ENCODE measurements at regions not wholly inside any gene's neighbourhood (a gene's known extent, or its start where the extent isn't known, plus 50 kb on each side); places are given as distances from the start of the nearest gene placed in this dataset.

GRCh38 chr16:65933703-65934102, 432.8 kb upstream of the CDH5 start:
- H3K36me3 ChIP-seq (ENCODE audit: control insufficient read depth, insufficient read depth, low read length) = no peaks in the 10 kb centered on the region
- H3K4me3 ChIP-seq (ENCODE audit: low read depth, low read length) = no peak overlapping the region
- H3K9ac ChIP-seq (ENCODE audit: low read depth, low read length) = no peak overlapping the region
- no peaks in the 10 kb centered on the region for H3K4me1 ChIP-seq (ENCODE audit: control insufficient read depth, insufficient read depth, low read length)
- H3K27me3 ChIP-seq (ENCODE audit: control insufficient read depth, insufficient read depth, low read length) = no peaks in the 10 kb centered on the region
- H3K27ac ChIP-seq (ENCODE audit: low read depth, low read length) = no peak overlapping the region
- H3K9me3 ChIP-seq (ENCODE audit: control insufficient read depth, insufficient read depth, low read length) = no peaks in the 10 kb centered on the region

DNA sequence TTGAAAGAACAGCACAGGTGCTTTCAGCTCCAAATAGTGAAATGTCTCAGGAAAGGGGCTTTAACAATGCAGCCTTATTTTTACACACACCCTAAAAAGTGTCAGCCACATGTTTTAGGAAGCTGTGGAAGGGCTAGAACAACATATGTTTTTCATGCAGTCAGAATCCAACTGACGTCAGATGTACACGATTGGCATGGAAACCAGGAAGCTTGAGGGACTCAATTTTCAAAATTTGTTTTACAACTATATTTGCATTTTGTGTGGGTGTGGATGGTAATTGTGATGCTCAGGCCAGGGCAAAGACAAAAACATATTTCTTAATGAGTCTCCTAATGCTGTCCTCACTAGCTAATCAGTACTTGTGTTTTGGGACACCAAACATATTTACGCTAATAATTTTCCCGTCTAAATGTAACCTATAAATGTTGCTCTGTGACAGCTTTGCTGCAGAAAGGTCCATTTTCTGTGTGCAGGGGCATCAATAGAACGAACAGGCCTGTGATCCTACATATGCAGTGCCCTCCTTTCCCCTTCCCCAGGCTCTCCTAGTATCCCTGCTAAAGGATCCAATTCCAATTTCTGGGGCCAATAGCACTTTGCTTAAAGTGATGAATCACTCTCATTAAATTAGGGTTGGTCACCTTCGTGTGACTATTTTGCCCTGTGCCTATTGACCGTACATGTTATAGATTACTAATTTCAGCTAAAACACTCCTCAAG, 434.0 kb upstream of the CDH5 start:
- H3K9ac ChIP-seq (ENCODE audit: low read depth, low read length) = no peak overlapping the region
- no peak overlapping the region for H3K27ac ChIP-seq (ENCODE audit: low read depth, low read length)
- H3K9me3 ChIP-seq (ENCODE audit: control insufficient read depth, insufficient read depth, low read length) = no peaks in the 10 kb centered on the region
- H3K4me1 ChIP-seq (ENCODE audit: control insufficient read depth, insufficient read depth, low read length) = no peaks in the 10 kb centered on the region
- H3K27me3 ChIP-seq (ENCODE audit: control insufficient read depth, insufficient read depth, low read length) = no peaks in the 10 kb centered on the region
- H3K36me3 ChIP-seq (ENCODE audit: control insufficient read depth, insufficient read depth, low read length) = no peaks in the 10 kb centered on the region
- no peak overlapping the region for H3K4me3 ChIP-seq (ENCODE audit: low read depth, low read length)

GRCh38 chr16:65922923-65923322, 443.6 kb upstream of the CDH5 start:
- no peaks in the 10 kb centered on the region for H3K9me3 ChIP-seq (ENCODE audit: control insufficient read depth, insufficient read depth, low read length)
- H3K36me3 ChIP-seq (ENCODE audit: control insufficient read depth, insufficient read depth, low read length) = no peaks in the 10 kb centered on the region
- no peak overlapping the region for H3K27ac ChIP-seq (ENCODE audit: low read depth, low read length)
- H3K4me3 ChIP-seq (ENCODE audit: low read depth, low read length) = no peak overlapping the region
- H3K27me3 ChIP-seq (ENCODE audit: control insufficient read depth, insufficient read depth, low read length) = no peaks in the 10 kb centered on the region
- H3K9ac ChIP-seq (ENCODE audit: low read depth, low read length) = no peak overlapping the region
- no peaks in the 10 kb centered on the region for H3K4me1 ChIP-seq (ENCODE audit: control insufficient read depth, insufficient read depth, low read length)

DNA sequence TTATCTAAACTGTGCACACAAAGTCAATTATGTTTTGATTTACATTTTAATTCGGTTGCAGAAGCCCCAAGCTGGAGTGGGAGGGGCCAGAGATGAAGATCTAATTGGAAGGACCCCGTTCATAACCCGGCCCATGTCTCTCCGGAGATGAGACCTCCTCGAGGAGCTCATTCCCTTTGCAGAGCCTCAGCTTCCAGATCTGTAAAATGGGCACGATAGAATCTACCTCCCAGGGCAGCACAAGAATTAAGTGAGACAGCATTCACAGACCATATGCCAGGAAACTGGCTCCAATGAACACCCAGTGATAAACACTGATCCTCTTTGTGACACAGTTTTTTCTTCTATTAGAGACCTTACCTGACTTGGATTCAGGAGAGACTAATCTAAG, 446.5 kb upstream of the CDH5 start:
- Histone ChIP-seq H3K4me3 (ENCODE audit: low read depth, low read length) (no peak overlapping the region), H3K27ac (ENCODE audit: low read depth, low read length) (no peak overlapping the region), H3K4me1 (ENCODE audit: control insufficient read depth, insufficient read depth, low read length) (peaks cover 7% of the 10 kb centered on the region), H3K27me3 (ENCODE audit: control insufficient read depth, insufficient read depth, low read length) (no peaks in the 10 kb centered on the region), H3K9me3 (ENCODE audit: control insufficient read depth, insufficient read depth, low read length) (no peaks in the 10 kb centered on the region), H3K9ac (ENCODE audit: low read depth, low read length) (no peak overlapping the region), H3K36me3 (ENCODE audit: control insufficient read depth, insufficient read depth, low read length) (no peaks in the 10 kb centered on the region)

DNA sequence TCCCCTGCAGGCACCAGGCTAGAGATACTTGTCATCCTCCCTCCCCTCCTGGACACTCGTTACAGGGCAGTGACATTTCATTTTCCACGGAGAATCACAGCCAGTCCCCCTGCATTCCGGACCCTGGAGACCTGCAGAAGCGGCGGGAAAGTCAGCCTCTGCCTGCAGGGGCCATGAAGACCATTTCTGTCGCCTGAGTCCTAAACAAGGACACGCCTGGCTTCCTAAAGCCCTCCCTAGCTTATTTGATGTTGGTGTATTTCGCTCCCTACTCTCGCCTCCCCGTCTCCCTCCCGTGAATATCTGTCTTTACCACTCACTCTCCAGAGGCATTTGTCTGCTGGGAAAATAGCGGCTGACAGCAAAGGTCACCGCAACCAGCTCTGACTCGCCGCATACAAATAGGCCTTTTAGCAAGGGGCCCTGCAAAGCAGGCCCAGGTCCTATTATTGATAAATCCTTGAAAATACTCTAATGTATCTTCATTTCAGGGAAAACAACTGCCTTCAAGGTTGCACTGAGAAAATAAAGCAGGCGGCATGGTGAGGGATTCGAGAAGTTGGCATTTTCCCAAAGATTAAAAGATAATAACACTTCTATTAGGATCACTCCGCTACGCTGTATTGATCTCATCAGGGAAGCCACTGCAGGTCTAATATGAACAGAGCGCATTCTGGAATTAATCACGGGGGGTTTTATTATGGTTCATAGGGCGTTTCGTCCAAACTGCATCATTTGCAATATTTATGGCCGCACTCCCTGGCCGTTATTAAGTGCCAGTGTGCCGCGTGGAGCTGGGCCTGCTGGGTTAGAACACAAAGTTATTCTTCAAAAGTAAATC, 447.1 kb upstream of the CDH5 start:
- H3K36me3 ChIP-seq (ENCODE audit: control insufficient read depth, insufficient read depth, low read length) = no peaks in the 10 kb centered on the region
- H3K4me3 ChIP-seq (ENCODE audit: low read depth, low read length) = no peak overlapping the region
- no peak overlapping the region for H3K27ac ChIP-seq (ENCODE audit: low read depth, low read length)
- H3K4me1 ChIP-seq (ENCODE audit: control insufficient read depth, insufficient read depth, low read length) = peaks cover 7% of the 10 kb centered on the region
- H3K27me3 ChIP-seq (ENCODE audit: control insufficient read depth, insufficient read depth, low read length) = no peaks in the 10 kb centered on the region
- no peaks in the 10 kb centered on the region for H3K9me3 ChIP-seq (ENCODE audit: control insufficient read depth, insufficient read depth, low read length)
- no peak overlapping the region for H3K9ac ChIP-seq (ENCODE audit: low read depth, low read length)

GRCh38 chr16:65917466-65917865, 449.0 kb upstream of the CDH5 start:
- Histone ChIP-seq H3K9me3 (ENCODE audit: control insufficient read depth, insufficient read depth, low read length) (no peaks in the 10 kb centered on the region), H3K4me3 (ENCODE audit: low read depth, low read length) (no peak overlapping the region), H3K27ac (ENCODE audit: low read depth, low read length) (no peak overlapping the region), H3K27me3 (ENCODE audit: control insufficient read depth, insufficient read depth, low read length) (no peaks in the 10 kb centered on the region), H3K36me3 (ENCODE audit: control insufficient read depth, insufficient read depth, low read length) (no peaks in the 10 kb centered on the region), H3K4me1 (ENCODE audit: control insufficient read depth, insufficient read depth, low read length) (peaks cover 7% of the 10 kb centered on the region), H3K9ac (ENCODE audit: low read depth, low read length) (no peak overlapping the region)

DNA sequence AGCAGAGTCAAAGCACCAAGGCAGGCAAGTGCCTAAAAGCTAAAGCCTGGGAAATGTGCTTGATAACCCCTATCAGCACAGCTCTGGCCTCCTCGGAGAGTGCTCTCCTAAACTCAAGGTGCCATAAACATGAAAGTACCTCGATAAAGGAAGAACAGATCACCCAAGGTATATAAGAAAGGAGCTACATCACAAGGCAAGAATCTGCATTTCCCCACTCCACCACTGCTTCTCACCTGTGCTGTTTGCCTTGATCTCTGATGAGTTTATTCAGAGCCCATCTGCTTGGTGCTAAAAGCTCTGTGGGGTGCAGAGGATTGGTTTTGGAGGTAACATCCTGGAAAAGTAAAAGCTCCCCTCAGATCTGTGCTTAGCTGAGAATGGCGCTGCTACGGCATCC, 449.5 kb upstream of the CDH5 start:
- peaks cover 7% of the 10 kb centered on the region for H3K4me1 ChIP-seq (ENCODE audit: control insufficient read depth, insufficient read depth, low read length)

GRCh38 chr16:65910291-65910690, 456.2 kb upstream of the CDH5 start:
- no peak overlapping the region for H3K9ac ChIP-seq (ENCODE audit: low read depth, low read length)
- no peaks in the 10 kb centered on the region for H3K4me1 ChIP-seq (ENCODE audit: control insufficient read depth, insufficient read depth, low read length)
- no peak overlapping the region for H3K27ac ChIP-seq (ENCODE audit: low read depth, low read length)
- H3K27me3 ChIP-seq (ENCODE audit: control insufficient read depth, insufficient read depth, low read length) = no peaks in the 10 kb centered on the region
- H3K4me3 ChIP-seq (ENCODE audit: low read depth, low read length) = no peak overlapping the region
- no peaks in the 10 kb centered on the region for H3K9me3 ChIP-seq (ENCODE audit: control insufficient read depth, insufficient read depth, low read length)
- H3K36me3 ChIP-seq (ENCODE audit: control insufficient read depth, insufficient read depth, low read length) = no peaks in the 10 kb centered on the region

More for the DNA sequence above, 449.5 kb upstream of the CDH5 start:
- H3K36me3 ChIP-seq (ENCODE audit: control insufficient read depth, insufficient read depth, low read length) = no peaks in the 10 kb centered on the region
- H3K27me3 ChIP-seq (ENCODE audit: control insufficient read depth, insufficient read depth, low read length) = no peaks in the 10 kb centered on the region
- H3K27ac ChIP-seq (ENCODE audit: low read depth, low read length) = no peak overlapping the region
- no peak overlapping the region for H3K4me3 ChIP-seq (ENCODE audit: low read depth, low read length)
- no peaks in the 10 kb centered on the region for H3K9me3 ChIP-seq (ENCODE audit: control insufficient read depth, insufficient read depth, low read length)
- H3K9ac ChIP-seq (ENCODE audit: low read depth, low read length) = no peak overlapping the region

- Histone ChIP-seq H3K4me1 (ENCODE audit: control insufficient read depth, insufficient read depth, low read length) (no peaks in the 10 kb centered on the region), H3K9me3 (ENCODE audit: control insufficient read depth, insufficient read depth, low read length) (no peaks in the 10 kb centered on the region), H3K4me3 (ENCODE audit: low read depth, low read length) (no peak overlapping the region), H3K27ac (ENCODE audit: low read depth, low read length) (no peak overlapping the region), H3K9ac (ENCODE audit: low read depth, low read length) (no peak overlapping the region), H3K36me3 (ENCODE audit: control insufficient read depth, insufficient read depth, low read length) (no peaks in the 10 kb centered on the region), H3K27me3 (ENCODE audit: control insufficient read depth, insufficient read depth, low read length) (no peaks in the 10 kb centered on the region)
Measured at GRCh38 chr16:65909310-65910050, 457.0 kb upstream of the CDH5 start.

DNA sequence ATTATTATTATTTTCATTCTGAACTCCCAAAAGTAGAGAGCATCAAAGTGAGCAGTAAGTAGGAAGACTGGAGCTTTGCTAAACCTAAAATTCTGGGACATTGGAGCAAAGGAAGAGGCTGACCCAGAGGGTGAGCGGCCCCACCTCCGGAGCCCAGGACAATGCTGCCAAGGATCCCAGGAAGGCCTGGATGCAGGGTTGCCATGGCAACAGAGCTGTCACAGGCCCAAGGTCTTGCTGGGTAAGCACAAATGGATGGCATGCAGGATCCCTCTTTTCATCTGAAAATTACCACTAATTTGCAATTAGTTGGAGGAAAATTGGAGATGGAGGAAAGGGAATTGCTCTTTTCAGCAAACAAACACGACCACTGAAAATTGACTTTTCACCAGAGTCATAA, 457.9 kb upstream of the CDH5 start:
- Histone ChIP-seq H3K9ac (ENCODE audit: low read depth, low read length) (no peak overlapping the region), H3K27me3 (ENCODE audit: control insufficient read depth, insufficient read depth, low read length) (no peaks in the 10 kb centered on the region), H3K36me3 (ENCODE audit: control insufficient read depth, insufficient read depth, low read length) (no peaks in the 10 kb centered on the region), H3K27ac (ENCODE audit: low read depth, low read length) (no peak overlapping the region), H3K4me1 (ENCODE audit: control insufficient read depth, insufficient read depth, low read length) (no peaks in the 10 kb centered on the region), H3K9me3 (ENCODE audit: control insufficient read depth, insufficient read depth, low read length) (no peaks in the 10 kb centered on the region), H3K4me3 (ENCODE audit: low read depth, low read length) (no peak overlapping the region)

DNA sequence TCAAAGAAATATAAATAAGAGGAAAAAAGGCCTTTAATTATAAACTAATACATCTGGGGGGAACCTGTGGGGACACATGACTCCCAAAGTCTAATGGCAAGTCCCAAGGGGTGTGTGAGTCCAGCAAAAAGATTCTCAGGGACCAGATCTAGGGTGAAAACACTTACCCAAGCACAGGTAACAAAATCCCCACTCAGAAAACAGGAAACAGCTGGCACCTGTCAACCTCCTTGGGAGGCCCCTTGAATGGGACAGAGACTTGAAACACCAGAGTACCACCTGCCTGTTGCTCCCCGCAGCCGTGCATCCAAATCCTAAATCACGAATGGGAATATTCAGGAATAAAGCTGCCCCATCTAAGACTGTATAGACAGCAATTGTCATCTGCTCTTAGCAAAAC, 461.2 kb upstream of the CDH5 start:
- Histone ChIP-seq H3K4me3 (ENCODE audit: low read depth, low read length) (no peak overlapping the region), H3K36me3 (ENCODE audit: control insufficient read depth, insufficient read depth, low read length) (no peaks in the 10 kb centered on the region), H3K4me1 (ENCODE audit: control insufficient read depth, insufficient read depth, low read length) (no peaks in the 10 kb centered on the region), H3K9ac (ENCODE audit: low read depth, low read length) (no peak overlapping the region), H3K9me3 (ENCODE audit: control insufficient read depth, insufficient read depth, low read length) (no peaks in the 10 kb centered on the region), H3K27ac (ENCODE audit: low read depth, low read length) (no peak overlapping the region), H3K27me3 (ENCODE audit: control insufficient read depth, insufficient read depth, low read length) (no peaks in the 10 kb centered on the region)

Data from HUES48 (cell line).